NOMO-1 (cell line): ENCODE measurements at regions not wholly inside any gene's neighbourhood (a gene's known extent, or its start where the extent isn't known, plus 50 kb on each side); places are given as distances from the start of the nearest gene placed in this dataset.

ENCODE experiments used
- DNase-seq, 2 experiments: peaks; one replicate each; lab custom pipeline; 2025; ENCODE audit not compliant: unreplicated experiment in 2 of 2; lab: John Stamatoyannopoulos, UW

GRCh38 chr10:78894841-78895195 is 173.9 kb upstream of the ZMIZ1 start:
- DNase-seq, result no peak

GRCh38 chr10:78895469-78895868 is 173.3 kb upstream of the ZMIZ1 start:
- no peak for DNase-seq

GRCh38 chr10:78896159-78896928 is 172.4 kb upstream of the ZMIZ1 start:
- DNase-seq, result no peak

- DNase-seq, result no peak
Observed at GRCh38 chr10:78898341-78899097, 170.2 kb upstream of the ZMIZ1 start.

GRCh38 chr10:78899098-78899754 is 169.5 kb upstream of the ZMIZ1 start:
- DNase-seq, result no peak

GRCh38 chr10:78899996-78900714 is 168.6 kb upstream of the ZMIZ1 start:
- no peak for DNase-seq

- no peak for DNase-seq
Observed at GRCh38 chr10:78900715-78901430, 167.9 kb upstream of the ZMIZ1 start.

GRCh38 chr10:78901694-78902093 is 167.1 kb upstream of the ZMIZ1 start:
- DNase-seq, result no peak

GRCh38 chr10:78902815-78903214 is 166.0 kb upstream of the ZMIZ1 start:
- no peak for DNase-seq

GRCh38 chr10:78903341-78903940 is 165.3 kb upstream of the ZMIZ1 start:
- no peak for DNase-seq

- no peak for DNase-seq
Observed at GRCh38 chr10:78904196-78904595, 164.6 kb upstream of the ZMIZ1 start.

GRCh38 chr10:78905015-78905956 is 163.5 kb upstream of the ZMIZ1 start:
- DNase-seq, result no peak

- no peak for DNase-seq
Observed at GRCh38 chr10:78905957-78906308, 162.8 kb upstream of the ZMIZ1 start.

- DNase-seq, result no peak
Observed at GRCh38 chr10:78906734-78907390, 161.9 kb upstream of the ZMIZ1 start.

- DNase-seq, result no peak
Observed at GRCh38 chr10:78907551-78908211, 161.1 kb upstream of the ZMIZ1 start.

- DNase-seq, result no peak
Observed at GRCh38 chr10:78909221-78909620, 159.5 kb upstream of the ZMIZ1 start.

- DNase-seq, result no peak
Observed at GRCh38 chr10:78910021-78910420, 158.7 kb upstream of the ZMIZ1 start.

GRCh38 chr10:78910476-78910875 is 158.3 kb upstream of the ZMIZ1 start:
- DNase-seq, result no peak
